ENCODE measurements at regions not wholly inside any gene's neighbourhood (a gene's known extent, or its start where the extent isn't known, plus 50 kb on each side); places are given as distances from the start of the nearest gene placed in this dataset.

DNA sequence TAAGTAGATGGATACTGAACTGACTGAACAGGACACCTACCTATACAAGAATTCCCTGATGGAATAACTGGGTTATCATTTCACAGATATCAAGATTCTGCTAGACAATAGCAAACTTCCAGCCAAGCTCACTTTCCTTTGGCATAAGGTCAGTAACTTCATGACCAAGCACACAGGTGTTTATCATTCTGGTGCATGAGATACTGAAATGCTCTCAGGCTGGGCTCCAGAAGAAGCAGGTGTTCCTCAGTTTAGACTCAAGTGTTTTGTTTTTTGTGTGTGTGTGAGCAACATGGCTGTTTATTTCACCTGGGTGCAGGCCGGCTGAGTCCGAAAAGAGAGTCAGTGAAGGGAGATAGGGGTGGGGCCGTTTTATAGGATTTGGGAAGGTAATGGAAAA is 201.5 kb upstream of the SPOCK3 start:
- no peak for DNase-seq
- Histone ChIP-seq H3K4me3 (ENCODE audit: low read depth, low read length) (no peak overlapping the region), H3K27me3 (replicated peaks) (no peaks in the 10 kb centered on the region), H3K27ac (no peak overlapping the region), H3K36me3 (replicated peaks) (no peaks in the 10 kb centered on the region)
- TF ChIP-seq, protein P1, sequence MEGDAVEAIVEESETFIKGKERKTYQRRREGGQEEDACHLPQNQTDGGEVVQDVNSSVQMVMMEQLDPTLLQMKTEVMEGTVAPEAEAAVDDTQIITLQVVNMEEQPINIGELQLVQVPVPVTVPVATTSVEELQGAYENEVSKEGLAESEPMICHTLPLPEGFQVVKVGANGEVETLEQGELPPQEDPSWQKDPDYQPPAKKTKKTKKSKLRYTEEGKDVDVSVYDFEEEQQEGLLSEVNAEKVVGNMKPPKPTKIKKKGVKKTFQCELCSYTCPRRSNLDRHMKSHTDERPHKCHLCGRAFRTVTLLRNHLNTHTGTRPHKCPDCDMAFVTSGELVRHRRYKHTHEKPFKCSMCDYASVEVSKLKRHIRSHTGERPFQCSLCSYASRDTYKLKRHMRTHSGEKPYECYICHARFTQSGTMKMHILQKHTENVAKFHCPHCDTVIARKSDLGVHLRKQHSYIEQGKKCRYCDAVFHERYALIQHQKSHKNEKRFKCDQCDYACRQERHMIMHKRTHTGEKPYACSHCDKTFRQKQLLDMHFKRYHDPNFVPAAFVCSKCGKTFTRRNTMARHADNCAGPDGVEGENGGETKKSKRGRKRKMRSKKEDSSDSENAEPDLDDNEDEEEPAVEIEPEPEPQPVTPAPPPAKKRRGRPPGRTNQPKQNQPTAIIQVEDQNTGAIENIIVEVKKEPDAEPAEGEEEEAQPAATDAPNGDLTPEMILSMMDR (IDR thresholded peaks at IDR 0.05; ENCODE audit: low read depth, low read length, missing control alignments) = no peak
- in situ Hi-C loops (cut with HindIII; ENCODE audit: low pct_ligation_motif_present, low sequenced_read_pairs) = no loop called here

DNA sequence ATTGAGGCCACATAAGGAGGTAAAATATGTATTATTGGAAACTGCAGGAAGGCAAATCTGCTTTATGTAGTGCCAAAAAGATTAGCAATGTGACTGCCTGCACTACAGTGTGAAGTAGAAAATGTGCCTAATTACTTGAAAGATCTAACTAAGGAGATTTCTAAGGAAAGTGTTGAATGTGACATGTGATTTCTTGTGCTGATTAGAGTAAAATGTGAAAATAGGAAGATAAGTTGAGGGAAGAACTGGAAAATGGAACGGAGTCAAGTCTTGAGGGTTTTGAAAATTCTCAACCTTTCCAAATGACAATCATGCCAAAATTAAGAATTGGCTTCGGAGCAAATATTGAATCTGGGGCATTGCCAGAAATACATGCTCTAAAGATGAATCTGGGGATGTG is 209.5 kb upstream of the SPOCK3 start:
- no peak overlapping the region for H3K27ac ChIP-seq
- DNase-seq = no peak
- no peak overlapping the region for H3K4me3 ChIP-seq (ENCODE audit: low read depth, low read length)
- H3K27me3 ChIP-seq (replicated peaks) = no peaks in the 10 kb centered on the region
- H3K36me3 ChIP-seq (replicated peaks) = no peaks in the 10 kb centered on the region
- TF ChIP-seq, protein P1 (IDR thresholded peaks at IDR 0.05; ENCODE audit: low read depth, low read length, missing control alignments) = no peak
- in situ Hi-C loops (cut with HindIII; ENCODE audit: low pct_ligation_motif_present, low sequenced_read_pairs) = no loop called here

DNA sequence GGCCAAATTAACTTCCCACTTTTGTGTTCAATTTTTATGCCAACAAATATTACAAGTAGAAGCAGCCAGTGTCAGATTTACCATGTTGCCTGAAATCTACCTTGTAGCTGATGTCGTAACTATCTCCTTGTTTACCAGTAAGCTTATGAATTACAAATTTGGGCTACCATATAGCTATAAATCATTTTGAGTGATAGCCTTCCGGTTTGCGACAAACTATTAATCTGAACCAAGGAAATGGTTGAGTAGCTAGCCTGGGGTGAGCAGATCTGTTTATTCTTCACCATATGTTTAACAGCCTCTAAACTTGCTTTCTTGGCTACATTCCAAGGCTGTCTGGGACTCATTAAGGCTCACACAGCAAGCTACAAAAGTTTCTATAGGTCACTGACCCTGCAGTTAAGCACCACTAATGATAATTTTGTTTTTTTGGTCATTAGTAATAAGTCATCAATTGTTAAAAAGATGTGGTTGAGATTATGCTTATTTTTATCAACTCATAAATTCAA is 218.7 kb upstream of the SPOCK3 start:
- TF ChIP-seq, protein P1 (IDR thresholded peaks at IDR 0.05; ENCODE audit: low read depth, low read length, missing control alignments) = no peak
- Histone ChIP-seq H3K4me3 (ENCODE audit: low read depth, low read length) (no peak overlapping the region), H3K27ac (no peak overlapping the region), H3K27me3 (replicated peaks) (no peaks in the 10 kb centered on the region), H3K36me3 (replicated peaks) (no peaks in the 10 kb centered on the region)
- in situ Hi-C loops (cut with HindIII; ENCODE audit: low pct_ligation_motif_present, low sequenced_read_pairs) = no loop called here
- DNase-seq = no peak

DNA sequence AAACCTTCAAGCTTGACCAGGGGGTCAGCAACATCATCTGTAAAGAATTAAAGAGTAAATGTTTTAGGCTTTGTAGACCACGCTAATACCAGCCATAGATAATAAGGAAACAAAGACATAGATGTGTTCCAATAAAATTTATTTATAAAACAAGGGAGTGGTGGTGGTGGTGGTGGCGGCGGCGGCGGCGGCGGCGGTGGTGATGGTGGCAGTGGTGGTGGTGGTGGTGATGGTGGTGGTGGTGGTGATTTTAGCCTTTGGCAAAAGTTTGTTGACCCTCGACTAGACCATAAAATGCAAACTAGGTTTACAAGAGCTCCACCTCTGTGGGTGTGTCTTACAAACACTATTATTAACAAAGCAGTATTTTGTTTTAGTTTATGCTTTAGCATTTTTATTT is 222.3 kb upstream of the SPOCK3 start:
- no peaks in the 10 kb centered on the region for H3K36me3 ChIP-seq (replicated peaks)
- H3K27ac ChIP-seq = no peak overlapping the region
- TF ChIP-seq, protein P1 (IDR thresholded peaks at IDR 0.05; ENCODE audit: low read depth, low read length, missing control alignments) = no peak
- in situ Hi-C loops (cut with HindIII; ENCODE audit: low pct_ligation_motif_present, low sequenced_read_pairs) = no loop called here
- no peak overlapping the region for H3K4me3 ChIP-seq (ENCODE audit: low read depth, low read length)
- no peak for DNase-seq
- H3K27me3 ChIP-seq (replicated peaks) = no peaks in the 10 kb centered on the region

DNA sequence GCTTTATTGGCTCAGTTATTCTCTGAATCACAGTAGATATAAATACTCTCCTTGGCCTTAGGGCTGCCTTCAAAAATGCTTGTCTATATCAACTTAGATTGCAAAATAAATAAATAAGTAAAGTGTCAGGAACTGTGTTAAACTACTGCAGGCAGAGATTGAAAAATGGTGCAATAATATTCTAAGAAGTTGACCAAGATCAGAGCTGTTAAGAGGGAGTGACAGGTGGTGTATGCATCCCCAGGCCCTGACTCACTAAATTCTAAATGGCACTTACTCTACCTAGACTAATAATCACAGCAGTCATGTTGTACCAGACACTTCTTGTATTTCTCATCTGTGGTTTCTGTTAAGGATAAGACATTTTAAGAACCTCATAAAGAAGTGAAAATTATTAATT is 235.1 kb upstream of the SPOCK3 start:
- H3K27ac ChIP-seq = no peak overlapping the region
- in situ Hi-C loops (cut with HindIII; ENCODE audit: low pct_ligation_motif_present, low sequenced_read_pairs) = no loop called here
- no peak overlapping the region for H3K4me3 ChIP-seq (ENCODE audit: low read depth, low read length)
- TF ChIP-seq, protein P1 (IDR thresholded peaks at IDR 0.05; ENCODE audit: low read depth, low read length, missing control alignments) = no peak
- H3K36me3 ChIP-seq (replicated peaks) = no peaks in the 10 kb centered on the region
- no peaks in the 10 kb centered on the region for H3K27me3 ChIP-seq (replicated peaks)
- DNase-seq = no peak

DNA sequence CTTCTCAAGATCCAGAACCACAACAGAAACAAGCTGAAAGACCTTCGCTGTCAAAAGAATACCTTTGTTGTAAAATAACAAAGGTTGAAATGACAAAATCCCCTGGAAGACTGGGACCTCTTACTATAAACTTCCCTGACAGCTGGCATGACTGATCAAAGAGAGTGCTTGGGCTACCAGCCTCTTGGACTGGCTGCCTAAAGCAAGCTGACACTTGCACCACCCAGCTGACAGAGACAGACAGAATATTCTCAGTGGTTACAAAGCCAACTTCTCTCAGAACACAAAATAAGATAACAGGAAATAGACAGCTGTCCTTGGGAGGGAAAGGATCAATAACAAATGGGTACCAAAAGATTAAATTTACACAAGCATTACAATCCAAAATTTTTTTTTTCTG is 241.7 kb upstream of the SPOCK3 start:
- no peak for DNase-seq
- in situ Hi-C loops (cut with HindIII; ENCODE audit: low pct_ligation_motif_present, low sequenced_read_pairs) = no loop called here
- Histone ChIP-seq H3K4me3 (ENCODE audit: low read depth, low read length) (no peak overlapping the region), H3K36me3 (replicated peaks) (no peaks in the 10 kb centered on the region), H3K27me3 (replicated peaks) (no peaks in the 10 kb centered on the region), H3K27ac (no peak overlapping the region)
- TF ChIP-seq, protein P1 (IDR thresholded peaks at IDR 0.05; ENCODE audit: low read depth, low read length, missing control alignments) = no peak

Measured in brain microvascular endothelial cell (primary cell).